Occipital lobe (tissue), 1 donor: ENCODE measurements at regions not wholly inside any gene's neighbourhood (a gene's known extent, or its start where the extent isn't known, plus 50 kb on each side); places are given as distances from the start of the nearest gene placed in this dataset.
"Not testable (repeated sequence)": the region's sequence is repeated elsewhere in the genome, so short reads cannot be mapped to it uniquely, and the experiment has no call there.

Source experiments
- DNase-seq: peaks from one replicate; lab custom pipeline; 2025; lab: John Stamatoyannopoulos, UW

- no peak for DNase-seq
Measured at GRCh38 chr2:17196380-17196779, 321.9 kb downstream of the RAD51AP2 start.

- DNase-seq = no peak
Measured at GRCh38 chr2:17195016-17195415, 323.2 kb downstream of the RAD51AP2 start.

GRCh38 chr2:17194083-17194482, 324.2 kb downstream of the RAD51AP2 start:
- no peak for DNase-seq

GRCh38 chr2:17193433-17193890, 324.8 kb downstream of the RAD51AP2 start:
- DNase-seq = not testable (repeated sequence)

GRCh38 chr2:17191223-17191622, 327.0 kb downstream of the RAD51AP2 start:
- DNase-seq = no peak

- DNase-seq = no peak
Measured at GRCh38 chr2:17190527-17190926, 327.7 kb downstream of the RAD51AP2 start.

GRCh38 chr2:17188721-17189120, 329.5 kb downstream of the RAD51AP2 start:
- DNase-seq = no peak

- DNase-seq = no peak
Measured at GRCh38 chr2:17184512-17184911, 333.7 kb downstream of the RAD51AP2 start.

GRCh38 chr2:17182399-17182798, 335.8 kb downstream of the RAD51AP2 start:
- no peak for DNase-seq

- DNase-seq = no peak
Measured at GRCh38 chr2:17181051-17181752, 337.0 kb downstream of the RAD51AP2 start.

GRCh38 chr2:17179145-17179808, 339.0 kb downstream of the RAD51AP2 start:
- no peak for DNase-seq

GRCh38 chr2:17177088-17177487, 341.2 kb downstream of the RAD51AP2 start:
- DNase-seq = no peak

- peak; percentile 35 for DNase-seq
Measured at GRCh38 chr2:17171446-17172049, 346.7 kb downstream of the RAD51AP2 start.

- DNase-seq = no peak
Measured at GRCh38 chr2:17166506-17166905, 351.7 kb downstream of the RAD51AP2 start.

- no peak for DNase-seq
Measured at GRCh38 chr2:17164550-17164949, 353.7 kb downstream of the RAD51AP2 start.

GRCh38 chr2:17163638-17164037, 354.6 kb downstream of the RAD51AP2 start:
- no peak for DNase-seq

GRCh38 chr2:17162713-17163112, 355.5 kb downstream of the RAD51AP2 start:
- no peak for DNase-seq

GRCh38 chr2:17160594-17160993, 357.6 kb downstream of the RAD51AP2 start:
- DNase-seq = no peak

GRCh38 chr2:17156086-17156485, 362.2 kb downstream of the RAD51AP2 start:
- DNase-seq = no peak

- DNase-seq = no peak
Measured at GRCh38 chr2:17149945-17150344, 368.3 kb downstream of the RAD51AP2 start.

GRCh38 chr2:17148407-17149145, 369.7 kb downstream of the RAD51AP2 start:
- DNase-seq = no peak

GRCh38 chr2:17146358-17146757, 371.9 kb downstream of the RAD51AP2 start:
- no peak for DNase-seq
